Nephron progenitor cell (in vitro differentiated cells): ENCODE measurements at regions not wholly inside any gene's neighbourhood (a gene's known extent, or its start where the extent isn't known, plus 50 kb on each side); places are given as distances from the start of the nearest gene placed in this dataset.

Source experiments
- DNase-seq: peaks from one replicate; pipeline ENCODE4 v3.0.0; 2021
- H3K27ac Mint-ChIP-seq: 2 replicates; pipeline ENCODE4 v1.8.0; 2021; ENCODE audit warnings: mild to moderate bottlenecking, moderate library complexity, mixed read lengths
- H3K27me3 Mint-ChIP-seq: 2 replicates; pipeline ENCODE4 v1.8.0; 2021; ENCODE audit warnings: mild to moderate bottlenecking, low read depth, mixed read lengths; ENCODE audit not compliant: poor library complexity
- H3K36me3 Mint-ChIP-seq: 2 replicates; pipeline ENCODE4 v1.8.0; 2021; ENCODE audit warnings: low read depth, mixed read lengths
- H3K4me1 Mint-ChIP-seq: 2 replicates; pipeline ENCODE4 v1.8.0; 2021; ENCODE audit warnings: mixed read lengths
- H3K4me3 Mint-ChIP-seq: 2 replicates; pipeline ENCODE4 v1.8.0; 2021; ENCODE audit warnings: mild to moderate bottlenecking, moderate library complexity, mixed read lengths
- H3K9me3 Mint-ChIP-seq: 2 replicates; pipeline ENCODE4 v1.8.0; 2021; ENCODE audit warnings: mild to moderate bottlenecking, moderate library complexity, mixed read lengths
- CTCF ChIP-seq: fragments of 200-600 bp; sonication (generic); IDR thresholded peaks from 2 replicates; pipeline ENCODE4 v1.5.0; 2021; ENCODE audit warnings: antibody characterized with exemption

DNA sequence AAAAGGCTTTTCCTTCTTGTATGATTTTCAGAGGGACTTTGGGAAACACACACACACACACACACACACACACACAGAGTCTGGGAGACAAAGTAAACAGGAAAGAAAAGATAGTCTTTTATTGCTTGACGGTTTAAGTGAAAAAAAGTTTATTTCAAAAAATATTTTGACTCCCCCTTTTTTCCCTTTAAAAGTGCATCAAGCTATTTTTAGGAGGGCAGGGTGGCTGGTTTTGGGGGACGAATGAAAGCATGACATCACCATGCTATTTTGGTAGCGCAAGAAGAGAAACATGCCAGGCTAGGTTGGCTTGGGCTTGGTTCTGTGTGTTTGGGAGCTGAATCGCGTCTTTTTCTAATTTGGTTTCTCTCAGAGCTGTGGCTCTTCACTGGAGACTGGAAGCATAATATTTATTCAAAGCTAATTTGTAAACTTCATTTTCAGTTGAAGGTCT lies 129.2 kb downstream of the BAMBI start:
- peak overlapping the region; percentile 33 for H3K4me3 Mint-ChIP-seq
- peaks cover 65% of the 10 kb centered on the region for H3K4me1 Mint-ChIP-seq

GRCh38 chr10:28806951-28807759 lies 129.8 kb downstream of the BAMBI start:
- peaks cover 5% of the 10 kb centered on the region for H3K27me3 Mint-ChIP-seq
- H3K9me3 Mint-ChIP-seq, result no peaks in the 10 kb centered on the region
- TF ChIP-seq CTCF, result no peak
- peaks cover 68% of the 10 kb centered on the region for H3K4me1 Mint-ChIP-seq
- DNase-seq, result no peak
- H3K27ac Mint-ChIP-seq, result peak overlapping the region; percentile 97
- H3K4me3 Mint-ChIP-seq, result peak overlapping the region; percentile 57
- H3K36me3 Mint-ChIP-seq, result no peaks in the 10 kb centered on the region

More for the DNA sequence above, 129.2 kb downstream of the BAMBI start:
- no peaks in the 10 kb centered on the region for H3K9me3 Mint-ChIP-seq
- peaks cover 3% of the 10 kb centered on the region for H3K27me3 Mint-ChIP-seq
- no peak for DNase-seq
- peak overlapping the region; percentile 97 for H3K27ac Mint-ChIP-seq
- no peaks in the 10 kb centered on the region for H3K36me3 Mint-ChIP-seq
- TF ChIP-seq CTCF, result no peak

DNA sequence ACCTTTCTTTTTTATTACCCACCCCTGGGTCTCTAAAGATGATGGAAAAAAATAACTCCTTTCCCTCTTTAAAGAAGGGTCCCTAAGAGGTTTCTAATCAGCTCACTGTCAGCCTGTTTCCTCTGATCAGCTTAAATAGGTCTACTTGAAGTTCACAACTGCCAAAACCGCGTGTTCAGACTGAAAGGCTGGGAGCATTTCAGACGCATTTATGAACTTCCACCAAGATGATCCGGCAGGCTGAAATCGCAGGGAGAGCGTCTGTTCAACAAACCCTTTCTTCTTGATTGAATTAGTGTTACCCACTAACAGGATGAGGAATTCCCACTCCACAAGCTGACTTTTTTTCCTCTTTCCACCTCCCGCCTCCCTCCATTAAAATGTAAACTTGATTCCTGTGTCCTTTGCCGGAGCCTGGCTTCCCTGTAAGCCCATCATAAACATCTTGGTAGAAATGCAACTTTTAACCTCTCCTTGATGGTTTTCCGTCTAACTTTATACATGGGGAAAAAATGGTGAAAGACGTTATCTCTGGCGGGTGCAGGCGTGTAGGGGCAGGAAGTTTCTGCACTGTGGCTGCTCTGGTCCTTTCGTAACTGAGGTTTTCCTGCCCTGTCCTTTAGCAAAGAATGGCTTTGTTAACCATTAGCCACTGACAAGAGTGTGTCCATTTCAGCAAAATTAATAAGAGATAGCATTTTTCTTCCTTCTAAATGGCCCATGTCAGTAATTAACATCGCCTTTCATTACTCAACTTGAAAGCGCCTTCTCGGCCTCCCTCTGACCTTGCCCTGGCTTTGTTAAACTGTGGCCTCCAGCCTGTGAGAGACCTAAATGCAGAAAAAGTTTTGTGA lies 130.7 kb downstream of the BAMBI start:
- Mint-ChIP-seq H3K4me1 (peaks cover 76% of the 10 kb centered on the region), H3K36me3 (no peaks in the 10 kb centered on the region), H3K4me3 (peak overlapping the region; percentile 57), H3K9me3 (peaks cover 5% of the 10 kb centered on the region), H3K27ac (peak overlapping the region; percentile 97), H3K27me3 (peaks cover 5% of the 10 kb centered on the region)
- DNase-seq, result no peak
- no peak for TF ChIP-seq CTCF

DNA sequence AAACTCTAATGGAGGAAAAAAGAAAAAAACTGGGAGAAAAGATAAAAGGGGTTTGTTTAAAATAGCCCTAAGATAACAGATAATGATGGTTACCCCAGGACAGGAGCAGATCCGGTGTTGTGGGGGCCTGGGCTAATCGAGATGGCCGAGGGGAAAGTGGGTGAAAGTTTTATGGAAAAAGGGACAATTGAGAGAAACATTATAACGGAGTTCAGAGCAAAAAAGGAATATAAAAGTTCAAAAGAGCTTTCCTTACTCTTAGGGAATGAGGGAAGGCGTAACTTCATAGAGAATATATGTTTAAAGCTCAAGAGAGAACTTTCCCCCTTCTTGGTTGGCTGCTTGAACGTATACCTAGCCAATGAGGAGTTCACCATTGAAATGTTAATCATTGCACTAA lies 131.4 kb downstream of the BAMBI start:
- no peak for DNase-seq
- Mint-ChIP-seq H3K27me3 (peaks cover 5% of the 10 kb centered on the region), H3K4me3 (peak overlapping the region; percentile 57), H3K36me3 (no peaks in the 10 kb centered on the region), H3K27ac (peak overlapping the region; percentile 97), H3K4me1 (peaks cover 79% of the 10 kb centered on the region), H3K9me3 (peaks cover 8% of the 10 kb centered on the region)
- TF ChIP-seq CTCF, result no peak

- H3K4me1 Mint-ChIP-seq, result peaks cover 72% of the 10 kb centered on the region
- TF ChIP-seq CTCF, result no peak
- peak overlapping the region; percentile 93 for H3K27ac Mint-ChIP-seq
- peak overlapping the region; percentile 57 for H3K4me3 Mint-ChIP-seq
- peak; percentile 27 for DNase-seq
- peaks cover 5% of the 10 kb centered on the region for H3K27me3 Mint-ChIP-seq
- peaks cover 17% of the 10 kb centered on the region for H3K9me3 Mint-ChIP-seq
- H3K36me3 Mint-ChIP-seq, result peaks cover 6% of the 10 kb centered on the region
Observed at GRCh38 chr10:28810057-28810870, 132.9 kb downstream of the BAMBI start.
